Esophagus squamous epithelium (tissue), 4 donors: ENCODE measurements at regions not wholly inside any gene's neighbourhood (a gene's known extent, or its start where the extent isn't known, plus 50 kb on each side); places are given as distances from the start of the nearest gene placed in this dataset.

ENCODE experiments used
- POLR2A ChIP-seq, 4 donors: fragments of 450-650 bp; IDR thresholded peaks; one replicate each; pipeline ENCODE4 v1.6.1; 2017; ENCODE audit warnings: antibody characterized with exemption in 4 of 4, mild to moderate bottlenecking in 4 of 4, moderate library complexity in 3 of 4
- TF ChIP-seq, protein P1 (sequence below), 6 experiments: fragments of 450-650 bp in 4 of 6; fragments of 200-600 bp in 2 of 6; sonication (generic) in 2 of 6; IDR thresholded peaks; one replicate each; pipeline ENCODE4 v1.5.1; 2016 to 2019; ENCODE audit warnings: antibody characterized with exemption in 6 of 6, mild to moderate bottlenecking in 4 of 6, moderate library complexity in 4 of 6

DNA sequence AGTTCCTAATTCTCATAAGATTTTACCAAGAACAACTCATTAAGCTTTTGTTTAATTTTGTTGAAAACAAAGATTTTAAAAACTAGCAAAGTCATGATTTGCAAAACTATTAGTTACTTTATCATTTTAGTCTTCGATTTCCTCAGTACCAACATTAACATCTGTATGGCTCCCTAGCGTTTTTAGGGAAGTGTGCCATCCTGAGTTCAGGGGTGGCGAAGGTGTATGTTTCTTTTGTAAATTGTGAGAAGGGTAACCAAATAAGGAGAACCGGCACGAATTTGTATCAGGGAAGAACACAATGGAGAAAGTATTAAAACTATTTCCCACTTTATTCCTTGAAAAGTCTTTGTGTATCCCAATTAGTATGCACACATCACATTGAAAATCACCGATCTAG lies 419.9 kb downstream of the DSC3 start:
- TF ChIP-seq, protein P1, sequence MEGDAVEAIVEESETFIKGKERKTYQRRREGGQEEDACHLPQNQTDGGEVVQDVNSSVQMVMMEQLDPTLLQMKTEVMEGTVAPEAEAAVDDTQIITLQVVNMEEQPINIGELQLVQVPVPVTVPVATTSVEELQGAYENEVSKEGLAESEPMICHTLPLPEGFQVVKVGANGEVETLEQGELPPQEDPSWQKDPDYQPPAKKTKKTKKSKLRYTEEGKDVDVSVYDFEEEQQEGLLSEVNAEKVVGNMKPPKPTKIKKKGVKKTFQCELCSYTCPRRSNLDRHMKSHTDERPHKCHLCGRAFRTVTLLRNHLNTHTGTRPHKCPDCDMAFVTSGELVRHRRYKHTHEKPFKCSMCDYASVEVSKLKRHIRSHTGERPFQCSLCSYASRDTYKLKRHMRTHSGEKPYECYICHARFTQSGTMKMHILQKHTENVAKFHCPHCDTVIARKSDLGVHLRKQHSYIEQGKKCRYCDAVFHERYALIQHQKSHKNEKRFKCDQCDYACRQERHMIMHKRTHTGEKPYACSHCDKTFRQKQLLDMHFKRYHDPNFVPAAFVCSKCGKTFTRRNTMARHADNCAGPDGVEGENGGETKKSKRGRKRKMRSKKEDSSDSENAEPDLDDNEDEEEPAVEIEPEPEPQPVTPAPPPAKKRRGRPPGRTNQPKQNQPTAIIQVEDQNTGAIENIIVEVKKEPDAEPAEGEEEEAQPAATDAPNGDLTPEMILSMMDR (IDR thresholded peaks at IDR 0.05): no peak
- TF ChIP-seq POLR2A (IDR thresholded peaks at IDR 0.05): no peak
